Mucosa of gallbladder (tissue), 1 donor: ENCODE measurements at regions not wholly inside any gene's neighbourhood (a gene's known extent, or its start where the extent isn't known, plus 50 kb on each side); places are given as distances from the start of the nearest gene placed in this dataset.

Experiments used
- DNase-seq: peaks from one replicate; pipeline ENCODE4 v3.0.0-alpha.2; 2020; ENCODE audit warnings: low spot score
- donor health status: DM: no; HTN: no; CAD: no.

GRCh38 chr1:221919341-221919740, 177.5 kb upstream of the DUSP10 start:
- DNase-seq = no peak

- no peak for DNase-seq
These were observed 174.3 kb upstream of the DUSP10 start for GRCh38 chr1:221916176-221916575.

GRCh38 chr1:221915764-221916163, 173.9 kb upstream of the DUSP10 start:
- DNase-seq = no peak

- no peak for DNase-seq
These were observed 171.5 kb upstream of the DUSP10 start for GRCh38 chr1:221913351-221913892.

- no peak for DNase-seq
These were observed 170.3 kb upstream of the DUSP10 start for GRCh38 chr1:221912230-221912629.

GRCh38 chr1:221911714-221912113, 169.8 kb upstream of the DUSP10 start:
- no peak for DNase-seq

- no peak for DNase-seq
These were observed 168.3 kb upstream of the DUSP10 start for GRCh38 chr1:221910222-221910621.

- DNase-seq = no peak
These were observed 166.7 kb upstream of the DUSP10 start for GRCh38 chr1:221908573-221908972.

GRCh38 chr1:221907166-221907932, 165.5 kb upstream of the DUSP10 start:
- no peak for DNase-seq

- no peak for DNase-seq
These were observed 163.9 kb upstream of the DUSP10 start for GRCh38 chr1:221905802-221906201.

GRCh38 chr1:221904319-221904718, 162.4 kb upstream of the DUSP10 start:
- no peak for DNase-seq

- DNase-seq = no peak
These were observed 161.7 kb upstream of the DUSP10 start for GRCh38 chr1:221903594-221903993.

GRCh38 chr1:221902961-221903360, 161.1 kb upstream of the DUSP10 start:
- DNase-seq = no peak

- DNase-seq = no peak
These were observed 158.8 kb upstream of the DUSP10 start for GRCh38 chr1:221900678-221901077.

- DNase-seq = no peak
These were observed 155.4 kb upstream of the DUSP10 start for GRCh38 chr1:221897321-221897721.

- DNase-seq = no peak
These were observed 150.5 kb upstream of the DUSP10 start for GRCh38 chr1:221892301-221892830.

GRCh38 chr1:221891708-221892107, 149.8 kb upstream of the DUSP10 start:
- DNase-seq = no peak

- DNase-seq = no peak
These were observed 146.9 kb upstream of the DUSP10 start for GRCh38 chr1:221888801-221889200.

GRCh38 chr1:221888218-221888617, 146.3 kb upstream of the DUSP10 start:
- DNase-seq = no peak

GRCh38 chr1:221887758-221888157, 145.9 kb upstream of the DUSP10 start:
- DNase-seq = no peak

- no peak for DNase-seq
These were observed 145.5 kb upstream of the DUSP10 start for GRCh38 chr1:221887415-221887746.

- DNase-seq = peak; percentile 50
These were observed 145.0 kb upstream of the DUSP10 start for GRCh38 chr1:221886743-221887414.

- no peak for DNase-seq
These were observed 144.4 kb upstream of the DUSP10 start for GRCh38 chr1:221886311-221886710.
